ENCODE measurements at regions not wholly inside any gene's neighbourhood (a gene's known extent, or its start where the extent isn't known, plus 50 kb on each side); places are given as distances from the start of the nearest gene placed in this dataset.

DNA sequence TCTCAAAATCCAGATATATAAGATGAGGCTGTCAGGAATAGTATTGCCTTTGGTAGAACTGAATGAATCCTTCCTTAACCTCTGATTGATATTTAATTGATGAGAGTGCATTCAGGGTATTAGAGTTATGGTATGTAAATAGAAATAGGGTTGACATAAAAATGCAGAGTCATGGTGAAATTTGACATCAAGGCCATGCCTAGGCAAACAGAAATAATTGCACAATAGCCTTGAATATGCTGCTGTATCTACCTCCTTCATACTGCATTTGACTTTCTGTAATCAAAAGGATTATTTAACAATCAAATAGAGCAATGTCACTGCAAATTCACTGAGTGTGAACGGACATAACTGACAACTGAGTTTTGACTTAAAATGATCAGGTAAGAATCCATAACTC, 1316.3 kb downstream of the STIM2 start:
- H3K4me3 ChIP-seq (ENCODE audit: low read depth, low read length): no peak overlapping the region
- TF ChIP-seq, protein P1, sequence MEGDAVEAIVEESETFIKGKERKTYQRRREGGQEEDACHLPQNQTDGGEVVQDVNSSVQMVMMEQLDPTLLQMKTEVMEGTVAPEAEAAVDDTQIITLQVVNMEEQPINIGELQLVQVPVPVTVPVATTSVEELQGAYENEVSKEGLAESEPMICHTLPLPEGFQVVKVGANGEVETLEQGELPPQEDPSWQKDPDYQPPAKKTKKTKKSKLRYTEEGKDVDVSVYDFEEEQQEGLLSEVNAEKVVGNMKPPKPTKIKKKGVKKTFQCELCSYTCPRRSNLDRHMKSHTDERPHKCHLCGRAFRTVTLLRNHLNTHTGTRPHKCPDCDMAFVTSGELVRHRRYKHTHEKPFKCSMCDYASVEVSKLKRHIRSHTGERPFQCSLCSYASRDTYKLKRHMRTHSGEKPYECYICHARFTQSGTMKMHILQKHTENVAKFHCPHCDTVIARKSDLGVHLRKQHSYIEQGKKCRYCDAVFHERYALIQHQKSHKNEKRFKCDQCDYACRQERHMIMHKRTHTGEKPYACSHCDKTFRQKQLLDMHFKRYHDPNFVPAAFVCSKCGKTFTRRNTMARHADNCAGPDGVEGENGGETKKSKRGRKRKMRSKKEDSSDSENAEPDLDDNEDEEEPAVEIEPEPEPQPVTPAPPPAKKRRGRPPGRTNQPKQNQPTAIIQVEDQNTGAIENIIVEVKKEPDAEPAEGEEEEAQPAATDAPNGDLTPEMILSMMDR (IDR thresholded peaks at IDR 0.05; ENCODE audit: insufficient read depth, low read length, poor library complexity, severe bottlenecking): no peak
- no peaks in the 10 kb centered on the region for H3K36me3 ChIP-seq (ENCODE audit: control insufficient read depth, insufficient read depth, low read length)
- no peak for DNase-seq (ENCODE audit: low read depth)
- H3K27me3 ChIP-seq (ENCODE audit: control insufficient read depth, insufficient read depth, low read length): no peaks in the 10 kb centered on the region

DNA sequence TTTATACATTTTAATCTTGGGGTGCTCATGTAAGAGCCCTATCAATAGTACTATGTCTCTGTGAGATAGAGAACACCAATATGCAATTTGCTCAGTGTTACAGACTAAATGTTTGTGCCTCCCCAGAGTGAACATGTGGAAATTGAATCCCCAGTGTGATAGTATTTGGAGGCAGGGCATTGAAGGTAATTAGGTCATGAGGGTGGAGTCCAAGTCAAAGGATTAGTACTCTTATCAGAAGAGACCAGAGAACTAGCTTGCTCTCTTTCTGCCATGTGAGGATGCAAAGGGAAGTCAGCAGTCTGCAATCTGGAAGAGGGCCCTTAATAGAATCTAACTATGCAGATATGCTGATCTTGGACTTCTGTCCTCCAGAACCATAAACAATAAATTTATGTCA, 1317.0 kb downstream of the STIM2 start:
- no peak for DNase-seq (ENCODE audit: low read depth)
- TF ChIP-seq, protein P1 (IDR thresholded peaks at IDR 0.05; ENCODE audit: insufficient read depth, low read length, poor library complexity, severe bottlenecking): no peak
- Histone ChIP-seq H3K27me3 (ENCODE audit: control insufficient read depth, insufficient read depth, low read length) (no peaks in the 10 kb centered on the region), H3K4me3 (ENCODE audit: low read depth, low read length) (no peak overlapping the region), H3K36me3 (ENCODE audit: control insufficient read depth, insufficient read depth, low read length) (no peaks in the 10 kb centered on the region)

DNA sequence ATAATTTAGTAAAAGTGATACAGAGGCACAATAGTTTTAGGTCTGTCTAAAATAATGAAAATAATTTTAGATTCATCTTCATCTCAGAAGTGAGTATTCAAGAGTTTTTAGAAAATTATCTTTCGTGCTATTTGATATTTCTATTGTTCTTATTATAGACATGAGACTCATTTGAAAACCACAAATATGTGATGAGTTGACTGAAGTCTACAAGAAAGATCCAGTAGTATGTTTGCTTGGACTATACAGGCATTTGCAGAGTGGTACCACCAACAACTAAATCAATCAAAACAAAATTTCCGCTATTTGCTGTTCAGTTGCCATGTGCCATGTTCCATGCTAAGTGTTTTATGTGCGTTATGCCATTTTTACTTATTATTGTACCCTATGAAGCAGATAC, 1318.5 kb downstream of the STIM2 start:
- no peak for DNase-seq (ENCODE audit: low read depth)

DNA sequence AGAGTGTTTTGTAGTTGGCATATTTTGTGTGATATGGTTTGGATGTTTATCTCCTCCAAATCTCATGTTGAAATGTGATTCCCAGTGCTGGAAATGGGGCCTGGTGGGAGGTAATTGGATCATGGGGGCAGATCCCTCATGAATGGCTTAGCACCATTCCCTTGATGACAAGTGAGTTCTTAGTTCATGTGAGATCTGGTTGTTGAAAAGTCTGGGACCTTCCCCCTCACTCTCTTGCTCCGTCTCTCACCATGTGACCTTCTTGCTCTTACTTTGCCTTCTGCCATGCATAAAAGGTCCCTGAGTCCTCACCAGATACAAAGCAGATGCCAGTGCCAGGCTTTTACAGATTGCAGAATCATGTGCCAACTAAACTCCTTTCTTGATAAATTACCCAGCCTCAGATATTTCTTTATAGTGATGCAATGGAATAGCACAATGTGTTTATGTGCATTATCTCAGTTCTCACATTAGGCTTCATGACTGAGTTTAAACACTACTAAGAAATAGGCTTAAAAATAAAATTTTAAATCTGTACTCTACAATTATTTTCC, 1348.8 kb downstream of the STIM2 start:
- no peaks in the 10 kb centered on the region for H3K27me3 ChIP-seq (ENCODE audit: control insufficient read depth, insufficient read depth, low read length)
- TF ChIP-seq, protein P1 (IDR thresholded peaks at IDR 0.05; ENCODE audit: insufficient read depth, low read length, poor library complexity, severe bottlenecking): no peak
- DNase-seq (ENCODE audit: low read depth): no peak
- H3K36me3 ChIP-seq (ENCODE audit: control insufficient read depth, insufficient read depth, low read length): no peaks in the 10 kb centered on the region
- H3K4me3 ChIP-seq (ENCODE audit: low read depth, low read length): no peak overlapping the region

More for the DNA sequence above, 1318.5 kb downstream of the STIM2 start:
- no peak overlapping the region for H3K4me3 ChIP-seq (ENCODE audit: low read depth, low read length)
- no peaks in the 10 kb centered on the region for H3K36me3 ChIP-seq (ENCODE audit: control insufficient read depth, insufficient read depth, low read length)
- TF ChIP-seq, protein P1 (IDR thresholded peaks at IDR 0.05; ENCODE audit: insufficient read depth, low read length, poor library complexity, severe bottlenecking): no peak
- H3K27me3 ChIP-seq (ENCODE audit: control insufficient read depth, insufficient read depth, low read length): no peaks in the 10 kb centered on the region

DNA sequence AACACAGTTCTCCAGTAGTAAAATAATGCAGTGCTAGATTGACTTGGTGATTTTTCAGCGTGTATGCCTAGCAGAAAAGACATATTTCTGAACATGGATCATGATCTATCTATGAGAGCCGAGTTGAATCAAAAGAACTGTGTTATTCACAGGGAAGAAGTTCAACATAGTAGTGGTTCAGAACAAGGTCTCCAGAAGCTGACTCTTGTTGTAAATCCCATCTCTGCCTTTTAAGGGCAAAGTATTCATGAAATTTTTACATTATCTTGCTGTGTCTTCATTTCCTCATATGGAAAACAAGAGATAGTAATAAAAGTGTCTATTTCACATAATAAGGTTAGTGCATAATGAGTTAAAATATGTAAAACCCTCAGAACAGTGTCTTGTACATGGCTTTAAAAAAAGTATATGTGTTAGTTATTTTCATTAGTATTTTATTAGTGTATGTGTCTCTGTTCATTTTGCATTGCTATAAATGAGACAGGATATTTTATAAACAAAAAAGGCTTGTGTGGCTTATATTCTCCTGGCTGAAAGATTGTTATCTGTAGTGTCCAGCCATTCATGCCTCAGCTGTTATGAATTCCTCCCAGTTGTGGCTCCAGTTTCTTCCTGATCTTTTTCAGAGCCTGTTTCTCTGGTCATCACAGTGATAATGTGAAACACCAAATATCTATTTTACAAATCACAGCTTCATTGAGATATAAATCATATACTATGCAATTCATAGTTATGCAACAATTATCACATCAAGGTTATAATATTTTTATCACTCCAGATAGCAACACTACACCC, 1351.2 kb downstream of the STIM2 start:
- TF ChIP-seq, protein P1 (IDR thresholded peaks at IDR 0.05; ENCODE audit: insufficient read depth, low read length, poor library complexity, severe bottlenecking): no peak
- no peak for DNase-seq (ENCODE audit: low read depth)
- H3K4me3 ChIP-seq (ENCODE audit: low read depth, low read length): no peak overlapping the region
- no peaks in the 10 kb centered on the region for H3K36me3 ChIP-seq (ENCODE audit: control insufficient read depth, insufficient read depth, low read length)
- no peaks in the 10 kb centered on the region for H3K27me3 ChIP-seq (ENCODE audit: control insufficient read depth, insufficient read depth, low read length)
